EH (cell line): ENCODE measurements at regions not wholly inside any gene's neighbourhood (a gene's known extent, or its start where the extent isn't known, plus 50 kb on each side); places are given as distances from the start of the nearest gene placed in this dataset.

ENCODE experiments used
- DNase-seq: peaks from one replicate; pipeline ENCODE4 v3.0.0-alpha.2; 2015; ENCODE audit warnings: low read depth

DNA sequence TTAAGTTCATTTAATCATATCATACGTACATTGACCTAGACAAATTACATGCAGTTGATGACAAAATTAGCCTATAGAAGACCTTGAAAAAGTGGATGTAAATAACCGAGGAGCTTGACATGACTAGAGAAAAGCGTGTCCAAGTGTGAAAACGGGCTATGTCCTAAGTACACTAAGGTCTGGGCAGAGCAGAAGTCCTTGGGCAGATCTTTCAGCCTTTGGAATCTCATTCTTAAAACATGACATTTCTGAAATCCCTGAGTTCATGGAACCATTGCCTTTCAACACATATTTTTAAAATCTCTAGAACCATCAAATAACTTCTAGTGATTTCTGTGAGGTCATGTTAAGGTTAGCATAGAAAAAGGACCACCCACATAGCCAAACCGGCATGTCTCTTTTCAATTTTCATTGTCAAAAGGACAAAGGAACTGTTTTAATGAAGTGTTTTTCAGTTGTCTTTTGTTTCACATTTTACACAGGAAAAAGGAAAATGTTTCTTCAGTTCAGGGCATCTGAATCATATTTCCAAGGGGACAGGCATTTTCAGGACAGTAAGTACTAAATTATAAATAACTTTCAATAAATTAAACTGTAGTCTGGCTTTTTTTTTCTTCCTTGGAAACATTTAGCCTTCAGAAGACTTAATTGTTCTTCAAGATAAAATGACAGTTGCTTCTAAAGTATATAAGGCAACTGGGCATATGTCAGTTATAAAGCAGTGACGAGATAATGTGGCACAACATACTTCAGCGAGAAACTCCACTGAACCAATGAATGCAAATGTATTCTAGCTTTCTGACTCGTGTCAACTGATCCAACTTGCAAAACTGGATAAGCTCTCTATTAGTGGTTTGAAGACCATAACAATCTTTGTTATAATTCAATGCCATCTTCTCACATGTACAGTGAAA is 416.8 kb downstream of the NFIB start:
- no peak for DNase-seq

DNA sequence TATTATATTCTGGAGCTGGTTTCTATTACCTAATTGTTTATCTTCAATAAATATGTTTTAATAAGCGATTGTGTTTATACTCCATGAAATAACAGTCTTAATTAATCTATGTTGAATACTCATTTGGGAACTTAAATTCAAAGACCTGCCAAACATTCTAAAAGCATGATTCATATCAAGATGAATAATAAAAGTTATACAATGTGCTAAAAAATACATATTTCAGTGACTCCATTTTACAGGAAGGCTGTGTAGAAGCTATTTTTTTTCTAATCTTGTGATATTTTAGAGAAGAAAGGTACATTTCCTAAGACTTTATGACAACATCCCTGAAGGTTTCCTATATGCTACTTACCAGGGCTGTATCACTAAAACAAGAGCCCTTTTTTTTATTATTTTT is 417.9 kb downstream of the NFIB start:
- no peak for DNase-seq

GRCh38 chr9:13885258-13885657 is 428.7 kb downstream of the NFIB start:
- DNase-seq, result no peak

DNA sequence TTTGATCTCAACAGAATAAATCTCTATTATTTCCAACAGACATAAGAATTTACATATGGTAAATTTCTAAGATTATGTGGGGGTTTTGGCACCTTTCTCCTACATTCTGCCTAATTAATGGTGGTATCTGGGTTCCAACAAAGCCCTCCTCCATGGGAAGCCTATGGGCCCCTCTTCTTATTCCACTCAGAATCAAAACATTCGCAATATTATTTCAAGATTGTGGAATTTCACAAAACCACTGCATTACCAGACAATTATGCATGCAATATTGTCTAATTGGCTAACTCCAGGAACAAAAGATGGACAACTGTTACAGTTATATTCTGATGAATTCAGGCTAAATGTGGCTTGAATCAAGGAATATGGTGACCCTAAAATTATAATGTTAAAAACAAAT is 434.0 kb downstream of the NFIB start:
- no peak for DNase-seq

DNA sequence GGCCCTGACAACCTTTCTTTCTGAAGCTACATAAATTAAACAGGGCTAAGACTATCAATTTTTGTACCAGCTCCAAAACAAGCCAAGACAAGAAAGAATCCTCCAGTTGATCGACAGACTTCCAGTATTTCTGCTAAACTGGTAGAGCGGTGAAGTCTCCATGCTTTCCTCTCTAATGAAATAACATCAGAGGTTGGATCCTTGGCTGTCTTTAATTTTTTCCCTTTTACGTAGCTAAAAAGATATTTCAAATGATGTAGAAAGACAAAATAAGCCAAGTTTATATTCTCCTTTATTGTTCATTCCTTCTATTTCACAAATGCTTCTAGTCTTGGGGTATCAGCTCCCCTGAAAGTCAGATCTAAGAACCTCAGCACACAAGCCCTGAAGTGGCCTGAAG is 434.9 kb downstream of the NFIB start:
- DNase-seq, result no peak

DNA sequence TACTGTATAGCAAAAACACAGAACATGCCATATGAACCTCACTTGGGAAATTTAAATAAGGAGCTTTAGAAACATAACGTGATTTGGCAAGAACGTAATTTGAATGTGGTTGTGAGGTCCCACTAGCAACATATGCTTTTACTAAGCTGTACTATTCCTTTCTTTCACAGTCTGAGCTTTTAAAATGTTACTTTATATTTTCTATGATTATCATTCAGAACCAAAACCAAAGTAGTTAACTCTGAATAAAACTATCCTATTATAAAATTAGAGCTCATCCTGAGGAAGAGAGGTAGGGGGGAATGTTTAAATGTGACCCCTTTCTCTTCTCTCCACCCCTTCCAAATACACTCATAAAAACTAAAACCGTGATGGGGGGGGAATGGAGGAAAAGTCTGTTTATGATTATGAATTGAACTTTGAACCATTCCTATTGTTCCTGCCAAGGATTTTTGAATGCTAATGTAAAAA is 435.7 kb downstream of the NFIB start:
- DNase-seq, result no peak

DNA sequence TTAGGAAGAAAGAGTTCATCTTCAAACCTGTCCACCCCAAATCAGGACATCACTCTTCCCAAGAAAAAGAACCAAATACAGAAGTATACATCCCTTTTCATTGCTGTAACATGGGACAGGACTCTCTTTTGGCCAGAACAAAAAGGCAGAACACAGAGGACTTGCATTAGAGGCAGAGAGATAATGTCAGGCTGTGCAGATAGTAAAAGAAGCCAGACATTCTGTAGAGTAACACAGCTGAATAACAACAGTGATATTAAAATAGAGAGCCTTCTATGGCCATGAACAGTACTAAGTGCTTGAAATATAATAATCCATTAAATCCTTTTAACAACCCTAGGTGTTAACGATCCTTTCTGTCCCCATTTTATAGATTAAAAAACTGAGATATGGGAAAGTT is 437.2 kb downstream of the NFIB start:
- no peak for DNase-seq

DNA sequence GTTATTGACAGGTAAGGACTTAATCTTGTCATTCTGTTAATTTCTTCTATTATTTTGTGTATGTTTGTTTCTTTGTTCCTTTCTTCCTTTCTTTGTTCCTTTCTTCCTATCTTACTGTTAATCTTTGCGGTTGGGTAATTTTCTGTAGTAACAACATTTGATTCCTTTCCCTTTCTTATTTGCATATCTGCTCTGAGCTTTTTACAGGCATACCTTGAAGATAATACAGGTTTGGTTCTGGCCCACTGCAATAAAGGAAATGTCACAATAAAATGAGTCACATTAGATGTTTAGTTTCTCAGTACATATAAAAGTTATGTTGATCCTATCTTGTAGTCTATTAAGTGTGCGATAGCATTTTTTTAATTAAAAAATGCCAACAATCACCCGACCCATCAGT is 440.7 kb downstream of the NFIB start:
- no peak for DNase-seq

GRCh38 chr9:13868336-13868735 is 445.6 kb downstream of the NFIB start:
- DNase-seq, result no peak

DNA sequence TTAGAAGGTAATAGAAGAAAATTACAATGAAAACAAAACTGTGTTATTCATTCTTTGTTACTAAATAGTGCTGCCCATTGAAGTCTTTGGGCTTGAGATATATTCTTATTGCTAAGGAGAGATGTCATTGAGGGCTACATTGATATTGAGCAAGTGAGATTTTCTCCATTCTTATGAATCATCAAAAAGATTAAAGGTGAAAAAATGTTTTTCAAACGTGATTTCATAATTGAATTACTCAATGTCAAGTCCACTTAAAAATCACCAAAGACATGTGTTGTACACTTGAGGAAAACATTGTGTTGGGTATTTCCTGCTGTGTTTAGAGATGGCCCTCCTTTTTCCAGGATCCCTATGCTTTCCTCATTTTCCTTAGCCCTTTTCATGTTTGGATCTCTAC is 448.1 kb downstream of the NFIB start:
- DNase-seq, result no peak

DNA sequence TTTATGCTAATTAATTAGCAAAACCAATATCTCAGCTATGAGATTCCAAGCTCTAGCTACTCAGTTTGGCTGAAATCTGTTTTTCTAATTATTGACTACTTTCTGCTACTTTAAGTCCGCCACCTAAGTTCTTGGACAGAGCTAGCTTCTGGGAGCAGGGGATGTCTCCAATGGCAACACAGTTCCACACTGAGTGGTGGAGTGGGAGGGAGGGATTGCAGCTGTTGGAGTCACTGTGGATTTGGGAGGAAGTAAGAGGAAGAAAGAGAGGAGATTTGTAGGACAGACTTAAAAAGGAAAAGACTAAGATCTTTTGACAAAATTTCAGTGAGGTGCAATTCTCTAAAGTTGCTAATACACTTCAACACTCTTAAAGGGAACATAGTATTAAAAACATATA is 450.8 kb downstream of the NFIB start:
- no peak for DNase-seq

DNA sequence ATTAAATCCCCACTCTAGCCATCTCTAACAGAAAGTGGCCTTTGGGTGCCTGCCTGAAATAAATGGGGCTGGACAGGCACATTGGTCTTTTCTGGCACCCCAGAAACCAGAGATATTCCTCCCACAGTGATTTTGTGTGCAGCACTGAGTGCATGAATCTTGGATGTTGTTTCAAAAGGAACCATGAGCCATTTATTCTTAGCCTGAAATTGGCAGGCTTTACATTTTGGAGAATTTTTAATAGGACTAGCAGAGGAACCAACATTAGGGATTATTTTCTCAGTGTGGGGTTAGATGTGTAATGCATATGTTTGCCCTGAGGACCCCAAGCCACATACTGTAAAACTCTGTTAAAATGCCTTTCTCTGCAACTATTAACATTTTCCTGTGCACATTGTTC is 451.3 kb downstream of the NFIB start:
- DNase-seq, result no peak

DNA sequence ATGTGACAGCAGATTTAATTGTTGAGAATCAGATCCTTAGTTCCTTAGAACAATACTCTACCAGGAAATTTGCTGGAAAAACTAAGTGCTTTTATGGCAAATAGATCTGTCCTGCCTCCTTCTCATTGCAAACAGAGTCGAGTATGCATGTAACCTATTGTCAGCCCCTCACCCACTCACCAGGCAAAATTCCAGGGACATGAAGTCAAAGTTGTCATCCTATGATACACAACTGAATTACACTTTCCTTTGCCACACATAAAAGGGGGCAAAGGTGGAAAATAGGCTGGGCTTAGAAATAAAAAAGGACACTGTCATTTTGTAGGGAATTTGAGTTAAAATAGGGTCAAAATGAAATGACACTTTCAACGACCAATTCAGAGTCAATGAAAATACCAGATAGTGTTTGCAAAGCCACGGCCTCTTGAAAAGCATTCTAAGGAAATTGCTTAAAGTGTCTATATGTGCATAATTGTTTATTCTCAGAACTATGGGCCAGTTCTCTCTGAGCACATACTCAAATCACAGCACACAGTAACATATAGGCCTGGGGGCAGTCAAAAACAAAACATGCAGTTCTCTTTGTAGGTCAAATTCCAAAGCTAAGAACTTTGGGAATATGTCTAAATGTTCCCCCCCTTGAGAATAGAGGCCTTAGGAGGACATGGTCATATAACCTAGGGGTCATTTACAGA is 452.8 kb downstream of the NFIB start:
- no peak for DNase-seq

DNA sequence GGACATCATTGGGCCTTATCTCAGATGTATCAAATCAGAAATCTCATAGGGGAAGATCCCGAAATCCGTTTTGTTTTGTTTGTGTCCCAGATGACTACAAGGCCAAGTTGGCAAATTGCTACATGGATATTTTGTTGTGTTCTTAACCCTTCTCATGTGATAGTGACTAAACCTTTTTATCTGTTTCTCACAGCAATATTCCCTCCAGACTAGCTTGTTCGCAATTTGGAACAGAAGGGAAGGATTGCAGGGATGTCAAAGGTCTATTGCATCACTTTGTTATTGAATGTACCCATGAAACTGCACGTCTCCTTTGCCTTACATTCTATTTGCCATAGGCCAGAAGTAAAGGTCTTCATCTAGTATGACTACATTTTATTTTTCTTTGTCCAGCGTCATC is 453.9 kb downstream of the NFIB start:
- DNase-seq, result no peak

GRCh38 chr9:13857521-13857920 is 456.4 kb downstream of the NFIB start:
- DNase-seq, result no peak

- DNase-seq, result no peak
These were observed 466.7 kb downstream of the NFIB start for GRCh38 chr9:13847270-13847669.

- peak; percentile 3 for DNase-seq
These were observed 468.5 kb downstream of the NFIB start for GRCh38 chr9:13845460-13845859.

DNA sequence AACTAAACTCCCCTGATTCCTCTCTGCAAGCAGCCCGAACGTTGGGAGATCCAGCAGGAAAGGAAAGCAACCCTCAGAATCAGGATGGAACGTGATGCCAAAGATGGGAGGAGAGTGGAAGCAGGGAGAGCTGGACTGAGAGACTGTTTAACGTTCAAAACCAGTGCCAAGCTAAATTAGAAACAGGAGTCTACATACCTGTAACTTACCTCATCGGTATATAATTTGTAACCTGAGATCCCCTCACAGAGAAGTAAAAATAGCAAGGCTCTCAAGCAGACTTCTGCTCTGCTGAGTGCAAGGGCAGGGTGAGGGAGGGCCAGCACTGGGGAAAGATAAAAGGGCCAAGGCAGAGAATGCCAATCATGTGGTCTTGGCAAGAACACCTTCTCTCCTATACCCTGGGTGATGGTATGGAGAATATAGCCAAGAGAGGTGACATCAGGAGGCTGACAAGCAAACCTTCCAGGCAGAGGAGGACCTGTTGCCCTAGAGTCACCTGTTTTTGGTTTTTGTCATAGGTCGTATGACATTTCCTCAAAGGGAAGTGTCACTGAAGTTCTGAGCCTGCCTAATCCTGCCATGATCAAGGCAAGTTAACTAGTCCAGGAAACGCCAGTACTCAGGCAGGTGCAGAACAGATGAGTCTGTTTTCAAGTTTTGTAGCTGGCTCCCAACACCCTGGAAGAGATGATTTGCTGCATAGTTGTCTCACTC is 472.0 kb downstream of the NFIB start:
- DNase-seq, result no peak

DNA sequence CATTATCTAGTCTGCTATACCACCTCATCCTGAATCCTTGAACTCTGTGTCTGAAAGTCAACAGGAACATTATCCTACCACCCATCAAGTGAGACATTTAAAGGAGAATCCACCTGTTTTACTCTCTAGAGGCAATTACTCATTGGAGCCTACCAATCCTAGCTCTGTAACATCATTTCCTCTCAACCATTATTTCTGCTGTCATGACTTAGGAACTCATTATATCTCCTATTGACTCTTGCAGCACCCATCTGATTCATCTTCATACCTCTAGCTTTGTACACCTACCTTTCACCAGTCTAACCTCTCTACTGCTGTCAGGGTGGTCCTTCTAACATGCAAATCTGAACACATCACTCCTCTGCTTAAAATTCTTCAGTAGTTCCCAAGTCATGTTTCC is 481.5 kb downstream of the NFIB start:
- DNase-seq, result no peak

- no peak for DNase-seq
These were observed 490.9 kb downstream of the NFIB start for GRCh38 chr9:13823026-13823425.

GRCh38 chr9:13817754-13818278 is 496.1 kb downstream of the NFIB start:
- no peak for DNase-seq

DNA sequence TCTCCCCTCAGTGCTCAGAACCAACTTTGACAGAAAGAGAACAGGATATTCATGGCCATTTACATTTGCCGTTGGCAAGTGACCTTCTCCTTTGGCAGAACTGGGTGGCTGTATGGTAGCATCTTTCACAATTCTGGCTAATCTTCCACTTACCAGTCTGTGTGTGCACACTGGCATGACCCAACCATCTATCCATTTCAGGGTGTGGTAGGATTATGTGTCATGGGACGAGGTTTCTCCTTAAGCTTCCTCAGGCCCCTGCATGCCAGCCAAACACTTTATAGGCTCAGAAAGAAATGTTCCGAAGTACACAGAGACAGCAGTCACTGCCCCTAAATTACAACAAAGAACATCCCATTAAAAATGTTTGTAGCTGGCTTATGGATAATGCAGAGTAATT is 497.1 kb downstream of the NFIB start:
- no peak for DNase-seq
